Fibroblast of pulmonary artery (primary cell): ENCODE measurements at regions not wholly inside any gene's neighbourhood (a gene's known extent, or its start where the extent isn't known, plus 50 kb on each side); places are given as distances from the start of the nearest gene placed in this dataset.

Experiments
- DNase-seq: peaks from one replicate; pipeline ENCODE4 v3.0.0-alpha.2; 2010; ENCODE audit warnings: low read depth
- H3K4me3 ChIP-seq: replicated peaks from 2 replicates; pipeline ENCODE4 v1.5.1; 2011; ENCODE audit warnings: low read depth, mild to moderate bottlenecking, control low read depth, low read length, moderate library complexity
- TF ChIP-seq, protein P1 (sequence below): IDR thresholded peaks from 2 replicates; pipeline ENCODE4 v1.5.1; 2011; ENCODE audit warnings: mild to moderate bottlenecking, control low read depth, low read length, inconsistent platforms; ENCODE audit errors: missing control alignments

DNA sequence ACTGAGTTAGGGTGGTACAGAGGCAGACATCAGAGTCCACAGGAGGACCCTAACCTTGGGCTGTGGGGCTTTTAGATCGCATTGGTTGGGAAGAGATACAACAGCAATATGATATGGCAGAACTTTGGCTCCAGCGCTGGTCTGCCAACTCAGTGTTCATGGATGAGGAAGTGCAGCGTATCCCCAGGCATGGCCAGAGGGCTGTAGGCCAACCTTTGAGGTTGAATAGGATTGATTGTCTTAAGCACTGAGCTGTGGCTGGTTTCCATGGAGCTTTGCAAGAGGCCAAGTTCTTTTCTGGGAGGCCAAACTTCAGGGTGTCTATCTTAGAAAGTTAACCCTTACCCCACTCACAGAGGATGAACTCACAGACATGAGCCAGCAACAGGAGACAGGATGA is 144.1 kb upstream of the TMTC4 start:
- TF ChIP-seq, protein P1, sequence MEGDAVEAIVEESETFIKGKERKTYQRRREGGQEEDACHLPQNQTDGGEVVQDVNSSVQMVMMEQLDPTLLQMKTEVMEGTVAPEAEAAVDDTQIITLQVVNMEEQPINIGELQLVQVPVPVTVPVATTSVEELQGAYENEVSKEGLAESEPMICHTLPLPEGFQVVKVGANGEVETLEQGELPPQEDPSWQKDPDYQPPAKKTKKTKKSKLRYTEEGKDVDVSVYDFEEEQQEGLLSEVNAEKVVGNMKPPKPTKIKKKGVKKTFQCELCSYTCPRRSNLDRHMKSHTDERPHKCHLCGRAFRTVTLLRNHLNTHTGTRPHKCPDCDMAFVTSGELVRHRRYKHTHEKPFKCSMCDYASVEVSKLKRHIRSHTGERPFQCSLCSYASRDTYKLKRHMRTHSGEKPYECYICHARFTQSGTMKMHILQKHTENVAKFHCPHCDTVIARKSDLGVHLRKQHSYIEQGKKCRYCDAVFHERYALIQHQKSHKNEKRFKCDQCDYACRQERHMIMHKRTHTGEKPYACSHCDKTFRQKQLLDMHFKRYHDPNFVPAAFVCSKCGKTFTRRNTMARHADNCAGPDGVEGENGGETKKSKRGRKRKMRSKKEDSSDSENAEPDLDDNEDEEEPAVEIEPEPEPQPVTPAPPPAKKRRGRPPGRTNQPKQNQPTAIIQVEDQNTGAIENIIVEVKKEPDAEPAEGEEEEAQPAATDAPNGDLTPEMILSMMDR: no peak
- no peak for DNase-seq
- H3K4me3 ChIP-seq: no peak overlapping the region

DNA sequence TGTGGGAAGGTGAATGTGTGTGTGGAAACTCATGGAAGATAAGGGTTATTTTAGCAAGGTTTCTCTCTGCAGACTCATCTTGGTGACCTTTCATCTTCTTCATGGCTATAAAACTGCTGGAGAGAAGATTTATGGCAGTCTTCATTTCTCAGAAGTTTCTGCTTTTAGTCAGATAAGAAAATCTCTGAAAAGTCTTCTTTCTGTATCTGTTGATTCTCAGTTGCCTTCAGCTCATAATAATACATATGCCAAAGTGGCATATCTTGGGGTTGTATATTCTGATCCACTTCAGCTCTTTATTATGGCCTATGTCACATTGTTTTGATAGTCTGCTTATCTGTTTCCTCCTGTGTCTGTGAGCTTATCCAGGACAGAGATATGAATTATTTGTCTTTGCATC is 143.3 kb upstream of the TMTC4 start:
- no peak for DNase-seq
- TF ChIP-seq, protein P1: no peak
- no peak overlapping the region for H3K4me3 ChIP-seq

DNA sequence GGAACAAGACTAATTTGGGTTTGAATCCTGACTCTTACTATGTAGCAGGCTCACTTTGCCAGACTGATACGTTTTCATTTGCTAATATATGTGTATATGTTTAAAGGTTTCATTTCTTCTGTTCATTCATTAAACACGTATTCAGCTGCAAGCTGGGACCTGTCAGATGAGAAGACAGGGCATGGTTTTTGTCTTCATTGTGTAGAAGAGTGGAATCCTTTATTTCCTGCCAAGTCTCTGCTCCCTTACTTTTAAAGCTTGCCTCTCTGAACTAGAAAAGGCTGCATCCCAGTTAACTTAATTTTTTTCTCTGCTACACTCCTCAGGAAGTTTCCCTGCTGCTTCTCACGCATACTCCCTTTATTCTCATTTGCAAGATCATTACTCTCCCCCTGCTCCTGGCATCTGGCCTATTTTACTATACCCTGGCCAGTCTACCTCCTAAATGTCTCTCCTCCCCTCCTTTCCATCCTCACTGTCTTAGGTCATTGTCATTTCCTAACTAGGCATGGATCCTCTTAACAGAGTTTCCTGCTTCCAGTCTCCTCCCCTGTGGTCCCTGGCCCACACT is 141.0 kb upstream of the TMTC4 start:
- no peak for DNase-seq

DNA sequence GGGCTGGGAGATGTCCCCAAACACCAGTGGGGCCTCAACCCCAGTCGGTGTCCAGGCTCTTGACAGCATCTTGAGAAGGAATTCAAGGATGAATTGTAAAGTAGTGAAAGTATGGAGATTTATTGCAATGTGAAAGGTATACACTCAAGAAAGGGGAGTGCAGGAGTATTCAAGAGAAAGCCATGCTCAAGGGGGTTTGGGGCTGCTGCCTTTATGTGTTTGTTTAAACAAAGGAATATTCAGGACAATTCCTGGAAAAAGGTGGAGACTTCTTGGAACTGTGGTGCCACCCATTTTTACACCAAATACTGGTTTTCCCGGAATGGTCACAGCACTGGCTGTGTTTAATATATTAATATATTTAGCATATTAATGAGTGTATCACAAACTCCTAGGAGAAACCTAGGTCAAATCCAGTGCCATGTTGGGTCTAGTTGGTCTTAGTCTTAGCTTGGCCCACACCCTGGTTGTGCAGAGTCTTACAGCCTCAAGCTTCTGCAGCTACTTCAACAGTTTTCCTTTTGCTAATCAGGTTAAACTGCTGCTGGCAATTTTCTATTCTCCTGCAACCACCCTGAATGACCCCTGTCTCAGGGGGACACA is 138.5 kb upstream of the TMTC4 start:
- TF ChIP-seq, protein P1: no peak
- no peak for DNase-seq
- H3K4me3 ChIP-seq: no peak overlapping the region

More for the DNA sequence above, 141.0 kb upstream of the TMTC4 start:
- TF ChIP-seq, protein P1: no peak
- H3K4me3 ChIP-seq: no peak overlapping the region

DNA sequence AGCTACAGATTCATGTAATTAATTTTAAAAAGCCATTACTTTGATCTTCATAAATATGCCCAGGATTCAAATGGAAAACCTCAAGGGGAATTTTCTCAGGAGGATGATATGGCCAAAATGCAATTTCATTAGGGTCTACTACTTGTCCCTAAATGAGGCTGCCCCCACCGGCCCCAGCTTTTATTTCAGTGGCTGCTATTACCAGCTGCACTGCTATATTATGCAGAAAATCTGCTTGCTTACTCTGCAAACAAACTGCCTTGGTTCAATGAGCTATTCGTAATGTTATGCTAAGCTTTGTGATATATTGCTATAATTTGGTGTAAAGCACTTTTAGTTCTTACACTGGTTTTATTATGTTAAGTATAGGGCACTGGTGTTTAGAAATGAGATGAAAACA is 137.3 kb upstream of the TMTC4 start:
- H3K4me3 ChIP-seq: no peak overlapping the region
- DNase-seq: no peak
- TF ChIP-seq, protein P1: no peak

DNA sequence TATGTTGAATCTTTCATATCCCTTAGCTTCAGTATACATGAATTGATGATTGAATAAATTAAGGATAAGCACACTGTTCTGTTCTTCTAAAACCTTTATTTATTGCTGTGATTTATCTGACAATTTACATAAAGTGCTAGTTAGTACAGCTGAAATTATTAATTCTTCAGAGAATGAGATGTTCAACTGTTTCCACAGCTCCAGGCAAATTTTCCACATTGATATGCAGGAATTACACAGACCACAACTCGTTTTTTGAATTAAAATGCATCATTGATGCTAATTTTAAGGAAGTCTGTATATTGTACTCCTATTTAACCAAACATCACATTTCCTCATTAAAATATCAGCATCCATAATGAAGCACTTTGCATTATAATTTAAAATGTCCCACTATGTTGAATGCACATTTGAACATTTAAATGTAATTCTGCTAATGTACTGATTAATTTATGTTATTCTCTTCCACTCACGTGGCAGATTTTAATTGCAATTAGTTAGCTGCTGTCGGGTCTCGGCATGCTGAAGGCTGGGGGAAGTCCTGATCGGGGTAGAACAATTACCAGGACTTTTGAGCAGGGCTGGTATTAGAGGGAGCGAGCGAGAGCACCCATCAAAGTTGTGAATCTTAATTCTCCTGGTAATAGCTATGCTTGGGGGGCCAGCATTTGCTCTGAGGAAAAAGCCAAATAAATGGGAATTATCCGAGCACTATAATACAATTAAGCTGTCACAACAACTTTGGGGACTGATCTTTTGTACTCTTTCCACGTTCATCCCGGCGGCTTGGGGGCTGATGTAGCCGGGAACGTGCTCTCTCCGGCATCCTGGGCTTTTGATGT is 136.7 kb upstream of the TMTC4 start:
- DNase-seq: no peak
- TF ChIP-seq, protein P1: no peak
- H3K4me3 ChIP-seq: no peak overlapping the region
